NB4 (cell line): ENCODE measurements at regions not wholly inside any gene's neighbourhood (a gene's known extent, or its start where the extent isn't known, plus 50 kb on each side); places are given as distances from the start of the nearest gene placed in this dataset.

ENCODE experiments used
- DNase-seq: peaks from one replicate; pipeline ENCODE4 v3.0.0; 2010; ENCODE audit warnings: low read depth
- H3K4me3 ChIP-seq: one replicate; pipeline ENCODE4 v1.5.1; 2011; ENCODE audit warnings: mild to moderate bottlenecking, low read depth, low read length, moderate library complexity
- CTCF ChIP-seq: IDR thresholded peaks from one replicate; pipeline ENCODE4 v1.5.1; 2012; ENCODE audit warnings: low read depth, low read length
- MAX ChIP-seq: IDR thresholded peaks from 2 replicates; pipeline ENCODE4 v1.6.1; 2011; ENCODE audit warnings: low read depth, low read length
- MYC ChIP-seq: IDR thresholded peaks from 2 replicates; pipeline ENCODE4 v1.6.1; 2011; ENCODE audit warnings: low read depth, low read length
- POLR2A ChIP-seq: IDR thresholded peaks from 2 replicates; pipeline ENCODE4 v1.6.1; 2011; ENCODE audit warnings: mild to moderate bottlenecking; ENCODE audit not compliant: insufficient read length; ENCODE audit errors: extremely low read depth

GRCh38 chr20:6908673-6909072, 141.2 kb downstream of the BMP2 start:
- no peak for DNase-seq
- TF ChIP-seq POLR2A (no peak), CTCF (no peak), MYC (no peak), MAX (no peak)
- no peak overlapping the region for H3K4me3 ChIP-seq

GRCh38 chr20:6909608-6910007, 142.1 kb downstream of the BMP2 start:
- DNase-seq = no peak
- no peak overlapping the region for H3K4me3 ChIP-seq
- TF ChIP-seq POLR2A (no peak), MAX (no peak), CTCF (no peak), MYC (no peak)

GRCh38 chr20:6914986-6915385, 147.5 kb downstream of the BMP2 start:
- H3K4me3 ChIP-seq = no peak overlapping the region
- no peak for TF ChIP-seq CTCF
- DNase-seq = no peak

GRCh38 chr20:6916938-6917337, 149.5 kb downstream of the BMP2 start:
- no peak for TF ChIP-seq CTCF
- no peak for TF ChIP-seq MAX
- no peak for TF ChIP-seq MYC
- TF ChIP-seq POLR2A = no peak
- no peak overlapping the region for H3K4me3 ChIP-seq
- DNase-seq = no peak

GRCh38 chr20:6919792-6920468, 152.4 kb downstream of the BMP2 start:
- H3K4me3 ChIP-seq = no peak overlapping the region
- no peak for DNase-seq
- TF ChIP-seq MYC (no peak), MAX (no peak), POLR2A (no peak), CTCF (no peak)
